GM10248 (cell line): ENCODE measurements at regions not wholly inside any gene's neighbourhood (a gene's known extent, or its start where the extent isn't known, plus 50 kb on each side); places are given as distances from the start of the nearest gene placed in this dataset.

Source experiments
- CTCF ChIA-PET: fragments of 300-600 bp; sonication (Branson Sonifier 250); formaldehyde crosslinking; extraction: SDS; loops from one replicate; lab custom pipeline; 2021; ENCODE audit warnings: antibody characterized with exemption; lab: Yijun Ruan, JAX
- POLR2A ChIA-PET: fragments of 350-650 bp; sonication (Branson Sonifier 250); formaldehyde crosslinking; extraction: SDS; loops from one replicate; lab custom pipeline; 2020; ENCODE audit warnings: antibody characterized with exemption; lab: Yijun Ruan, JAX
- DNase-seq: peaks from one replicate; pipeline ENCODE4 v3.0.0; 2012; ENCODE audit errors: extremely low spot score
- TF ChIP-seq, protein P1 (sequence below): IDR thresholded peaks from 2 replicates; pipeline ENCODE4 v1.5.1; 2012; ENCODE audit warnings: mild to moderate bottlenecking, low read depth; ENCODE audit errors: extremely low read depth, missing control alignments, control extremely low read depth

GRCh38 chr13:78430811-78431210 is 172.5 kb downstream of the POU4F1 start:
- ChIA-PET CTCF (interaction anchor here (1.1 to 1.5 kb wide), 3 partner anchors 23 to 28 kb away, joined by 3 read pairs; no protein-coding TSS in a partner anchor), POLR2A (no interaction called here)
- DNase-seq = no peak
- TF ChIP-seq, protein P1, sequence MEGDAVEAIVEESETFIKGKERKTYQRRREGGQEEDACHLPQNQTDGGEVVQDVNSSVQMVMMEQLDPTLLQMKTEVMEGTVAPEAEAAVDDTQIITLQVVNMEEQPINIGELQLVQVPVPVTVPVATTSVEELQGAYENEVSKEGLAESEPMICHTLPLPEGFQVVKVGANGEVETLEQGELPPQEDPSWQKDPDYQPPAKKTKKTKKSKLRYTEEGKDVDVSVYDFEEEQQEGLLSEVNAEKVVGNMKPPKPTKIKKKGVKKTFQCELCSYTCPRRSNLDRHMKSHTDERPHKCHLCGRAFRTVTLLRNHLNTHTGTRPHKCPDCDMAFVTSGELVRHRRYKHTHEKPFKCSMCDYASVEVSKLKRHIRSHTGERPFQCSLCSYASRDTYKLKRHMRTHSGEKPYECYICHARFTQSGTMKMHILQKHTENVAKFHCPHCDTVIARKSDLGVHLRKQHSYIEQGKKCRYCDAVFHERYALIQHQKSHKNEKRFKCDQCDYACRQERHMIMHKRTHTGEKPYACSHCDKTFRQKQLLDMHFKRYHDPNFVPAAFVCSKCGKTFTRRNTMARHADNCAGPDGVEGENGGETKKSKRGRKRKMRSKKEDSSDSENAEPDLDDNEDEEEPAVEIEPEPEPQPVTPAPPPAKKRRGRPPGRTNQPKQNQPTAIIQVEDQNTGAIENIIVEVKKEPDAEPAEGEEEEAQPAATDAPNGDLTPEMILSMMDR = no peak

- CTCF ChIA-PET = interaction anchor here (1.5 kb wide), 1 partner anchor 28 kb away, joined by 3 read pairs; no protein-coding TSS in a partner anchor
Measured at GRCh38 chr13:78430166-78430791, 173.1 kb downstream of the POU4F1 start.

DNA sequence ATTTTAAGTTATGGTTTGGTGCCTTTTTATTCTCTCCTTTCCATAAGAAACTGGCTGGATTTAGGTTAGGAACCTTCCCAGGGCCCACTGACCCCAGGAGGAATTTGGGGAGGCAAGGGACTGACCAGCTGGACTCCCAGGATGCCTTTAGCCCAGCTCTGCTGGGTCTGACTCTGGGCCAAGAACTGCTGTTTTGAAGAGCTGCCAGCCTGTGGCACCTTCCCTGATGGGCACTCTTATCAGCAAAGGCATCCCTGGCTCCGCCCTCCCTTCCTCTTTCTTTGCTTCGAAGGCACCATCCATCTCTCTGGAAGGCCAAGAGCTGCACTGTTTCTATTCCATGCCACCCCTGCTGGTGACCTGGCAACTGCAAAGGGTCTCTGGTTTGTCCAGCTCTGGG is 174.7 kb downstream of the POU4F1 start:
- ChIA-PET CTCF (no interaction called here), POLR2A (no interaction called here)
- DNase-seq = no peak
- TF ChIP-seq, protein P1 = no peak

More at GRCh38 chr13:78430166-78430791, 173.1 kb downstream of the POU4F1 start:
- TF ChIP-seq, protein P1 = no peak
- DNase-seq = no peak
- POLR2A ChIA-PET = no interaction called here

GRCh38 chr13:78426183-78426582 is 177.2 kb downstream of the POU4F1 start:
- TF ChIP-seq, protein P1 = no peak
- ChIA-PET CTCF (interaction anchor here (1.0 to 1.3 kb wide), 2 partner anchors 9 to 17 kb away, joined by 3 read pairs; no protein-coding TSS in a partner anchor), POLR2A (no interaction called here)
- no peak for DNase-seq

GRCh38 chr13:78420814-78421213 is 182.5 kb downstream of the POU4F1 start:
- peak; percentile 31 for DNase-seq
- CTCF ChIA-PET = interaction anchor here (1.5 to 1.8 kb wide), 2 partner anchors 18 to 298 kb away, joined by 3 to 4 read pairs; no protein-coding TSS in a partner anchor
- POLR2A ChIA-PET = no interaction called here
- TF ChIP-seq, protein P1 = peak; percentile 8

DNA sequence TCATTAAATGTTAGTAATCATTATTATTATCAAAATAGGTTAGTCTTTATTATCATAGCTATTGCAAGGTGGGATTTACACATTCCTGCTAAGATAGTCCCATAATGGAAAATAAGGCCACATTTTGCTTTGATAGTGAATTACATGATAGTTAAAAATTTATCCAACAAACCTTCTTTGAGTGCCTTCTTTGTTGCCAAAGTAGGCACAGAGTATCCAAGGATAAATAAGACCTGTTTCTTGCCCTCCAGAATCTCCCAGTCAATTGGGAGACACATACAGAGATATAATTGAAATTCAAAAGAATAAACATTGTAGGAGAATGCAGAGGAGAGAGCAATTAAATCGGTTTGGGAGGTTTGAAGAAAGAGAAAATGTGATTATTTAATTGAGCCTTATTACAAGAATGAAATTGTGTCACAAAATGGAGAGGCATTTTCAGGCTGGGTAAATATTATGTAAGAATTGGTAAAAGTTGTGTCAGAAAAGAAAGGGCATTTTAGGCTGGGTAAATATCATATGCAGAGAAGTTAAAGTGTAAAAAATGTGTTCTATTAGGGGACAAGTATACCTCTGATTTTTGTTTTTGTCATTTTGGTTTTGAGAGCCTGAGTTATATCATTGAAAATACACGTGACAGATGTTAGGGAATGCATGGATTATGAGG is 189.3 kb downstream of the POU4F1 start:
- ChIA-PET POLR2A (no interaction called here), CTCF (interaction anchor here (1.2 kb wide), 1 partner anchor 94 kb away, joined by 3 read pairs; no protein-coding TSS in a partner anchor)
- TF ChIP-seq, protein P1 = no peak
- DNase-seq = no peak
